ENCODE measurements at regions not wholly inside any gene's neighbourhood (a gene's known extent, or its start where the extent isn't known, plus 50 kb on each side); places are given as distances from the start of the nearest gene placed in this dataset.

DNA sequence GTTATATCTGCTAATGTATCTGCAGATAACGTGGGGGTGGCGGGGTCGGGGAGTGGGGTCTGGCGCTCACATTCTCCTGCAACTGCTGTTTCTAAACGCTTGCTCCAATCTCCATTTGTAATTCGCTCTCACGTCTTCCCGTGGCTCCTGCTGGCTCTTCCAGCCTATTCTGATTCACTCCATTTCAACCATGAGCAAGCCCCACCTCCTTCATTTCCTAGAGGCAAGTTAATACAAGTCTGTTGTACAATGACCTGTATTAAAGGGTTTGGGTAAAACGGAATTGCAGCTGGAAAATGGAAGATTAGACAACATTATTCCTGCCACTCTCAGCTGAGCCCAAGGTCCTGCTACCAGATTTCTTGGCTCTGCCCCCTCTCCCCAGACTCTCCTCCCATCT is 132.3 kb downstream of the CSNK2A3 start:
- H3K4me3 ChIP-seq = no peak overlapping the region
- no peaks in the 10 kb centered on the region for H3K27me3 ChIP-seq
- no peaks in the 10 kb centered on the region for H3K9me3 ChIP-seq
- no peak overlapping the region for H3K27ac ChIP-seq
- intact Hi-C loops (cut with DNase I) = no loop called here
- no peaks in the 10 kb centered on the region for H3K36me3 ChIP-seq
- peaks cover 0 to 3% of the 10 kb centered on the region in 2 donors for H3K4me1 ChIP-seq
- TF ChIP-seq, protein P1, sequence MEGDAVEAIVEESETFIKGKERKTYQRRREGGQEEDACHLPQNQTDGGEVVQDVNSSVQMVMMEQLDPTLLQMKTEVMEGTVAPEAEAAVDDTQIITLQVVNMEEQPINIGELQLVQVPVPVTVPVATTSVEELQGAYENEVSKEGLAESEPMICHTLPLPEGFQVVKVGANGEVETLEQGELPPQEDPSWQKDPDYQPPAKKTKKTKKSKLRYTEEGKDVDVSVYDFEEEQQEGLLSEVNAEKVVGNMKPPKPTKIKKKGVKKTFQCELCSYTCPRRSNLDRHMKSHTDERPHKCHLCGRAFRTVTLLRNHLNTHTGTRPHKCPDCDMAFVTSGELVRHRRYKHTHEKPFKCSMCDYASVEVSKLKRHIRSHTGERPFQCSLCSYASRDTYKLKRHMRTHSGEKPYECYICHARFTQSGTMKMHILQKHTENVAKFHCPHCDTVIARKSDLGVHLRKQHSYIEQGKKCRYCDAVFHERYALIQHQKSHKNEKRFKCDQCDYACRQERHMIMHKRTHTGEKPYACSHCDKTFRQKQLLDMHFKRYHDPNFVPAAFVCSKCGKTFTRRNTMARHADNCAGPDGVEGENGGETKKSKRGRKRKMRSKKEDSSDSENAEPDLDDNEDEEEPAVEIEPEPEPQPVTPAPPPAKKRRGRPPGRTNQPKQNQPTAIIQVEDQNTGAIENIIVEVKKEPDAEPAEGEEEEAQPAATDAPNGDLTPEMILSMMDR (IDR thresholded peaks at IDR 0.05) = no peak
- no peak for DNase-seq (ENCODE audit: low spot score in 2 of 2)

DNA sequence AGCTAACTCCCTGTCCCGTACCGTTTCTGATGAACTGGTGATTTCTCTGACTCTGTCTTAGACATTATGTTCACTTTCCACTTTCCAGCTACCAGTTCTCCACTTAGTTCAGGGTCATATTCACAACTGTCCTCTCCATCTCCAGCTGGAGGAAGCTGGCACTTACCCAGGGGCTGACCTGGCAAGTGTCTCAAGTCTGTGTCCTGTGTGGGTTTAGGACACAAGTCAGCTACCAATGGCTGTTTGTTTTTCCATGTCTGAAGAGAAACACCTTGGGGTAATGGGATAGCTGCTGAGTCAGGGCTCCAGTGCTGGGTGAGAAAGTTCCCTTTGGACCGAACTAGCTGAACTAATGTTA is 134.4 kb downstream of the CSNK2A3 start:
- Histone ChIP-seq H3K27me3 (no peaks in the 10 kb centered on the region), H3K9me3 (no peaks in the 10 kb centered on the region), H3K36me3 (no peaks in the 10 kb centered on the region), H3K4me3 (no peak overlapping the region), H3K27ac (no peak overlapping the region), H3K4me1 (peaks cover 0 to 12% of the 10 kb centered on the region in 2 donors)
- no peak for DNase-seq (ENCODE audit: low spot score in 2 of 2)
- TF ChIP-seq, protein P1 (IDR thresholded peaks at IDR 0.05) = no peak
- intact Hi-C loops (cut with DNase I) = loop anchor here (10.0 kb wide), 1 partner anchor 54 kb away; no protein-coding TSS in a partner anchor

DNA sequence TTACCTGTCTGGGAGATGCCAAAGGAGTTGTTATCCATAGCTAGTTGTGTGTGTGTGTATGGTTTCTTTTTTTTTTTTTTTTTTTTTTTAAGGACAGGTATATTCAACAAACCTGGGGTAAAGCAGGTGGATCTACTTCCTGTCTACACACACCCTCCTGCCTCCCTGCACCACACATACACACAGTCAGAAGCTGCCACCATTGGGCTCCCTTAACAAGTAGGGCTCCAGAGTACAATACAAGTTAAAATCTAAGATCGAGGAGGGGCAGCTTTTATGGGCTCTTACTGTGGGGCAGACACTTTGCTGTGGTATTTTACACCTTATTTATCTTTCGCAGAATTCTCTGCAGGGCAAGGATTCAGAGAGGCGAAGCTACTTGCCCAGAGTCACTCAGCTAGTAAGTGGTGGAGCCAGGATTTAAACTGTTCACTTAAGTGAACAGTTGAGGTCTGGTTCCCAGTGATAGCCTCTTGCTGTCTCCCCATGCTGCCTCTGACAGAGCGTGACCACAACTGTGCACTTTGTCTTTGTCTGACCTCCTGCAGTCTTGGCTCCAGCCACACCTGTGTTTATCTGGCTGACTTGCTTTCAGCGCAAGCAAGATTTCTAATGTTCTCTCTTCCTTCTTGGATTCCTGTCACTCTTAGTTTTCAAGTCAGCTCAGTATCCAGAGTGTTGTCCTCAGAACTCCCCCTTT is 135.0 kb downstream of the CSNK2A3 start:
- H3K27me3 ChIP-seq = no peaks in the 10 kb centered on the region
- intact Hi-C loops (cut with DNase I) = loop anchor here (10.0 kb wide), 1 partner anchor 53 kb away; no protein-coding TSS in a partner anchor
- no peaks in the 10 kb centered on the region for H3K9me3 ChIP-seq
- H3K36me3 ChIP-seq = no peaks in the 10 kb centered on the region
- H3K27ac ChIP-seq = no peak overlapping the region
- peaks cover 0 to 16% of the 10 kb centered on the region in 2 donors for H3K4me1 ChIP-seq
- no peak for DNase-seq (ENCODE audit: low spot score in 2 of 2)
- H3K4me3 ChIP-seq = no peak overlapping the region
- TF ChIP-seq, protein P1 (IDR thresholded peaks at IDR 0.05) = no peak

DNA sequence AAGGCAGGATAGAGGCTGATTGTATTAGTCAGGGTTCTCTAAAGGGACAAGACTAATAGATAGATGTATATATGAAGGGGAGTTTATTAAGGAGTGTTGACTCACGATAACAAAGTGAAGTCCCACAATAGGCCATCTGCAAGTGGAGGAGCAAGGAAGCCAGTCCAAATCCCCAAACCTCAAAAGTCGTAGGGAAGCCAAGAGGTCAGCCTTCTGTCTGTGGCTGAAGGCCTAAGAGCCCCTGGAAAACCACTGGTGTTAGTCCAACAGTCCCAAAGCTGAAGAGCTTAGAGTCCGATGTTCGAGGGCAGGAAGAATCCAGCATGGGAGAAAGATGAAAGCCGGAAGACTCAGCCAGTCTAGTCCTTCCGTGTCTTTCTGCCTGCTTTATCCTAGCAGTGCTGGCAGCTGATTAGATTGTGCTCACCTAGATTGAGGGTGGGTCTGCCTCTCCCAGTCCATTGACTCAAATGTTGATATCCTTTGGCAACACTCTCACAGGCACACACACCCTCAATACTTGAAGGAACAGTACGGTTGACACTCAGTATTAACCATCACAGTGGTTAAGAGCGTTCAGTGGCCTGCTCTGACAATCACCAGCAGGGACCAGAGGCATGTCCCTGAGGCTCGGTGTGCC is 135.6 kb downstream of the CSNK2A3 start:
- H3K36me3 ChIP-seq = no peaks in the 10 kb centered on the region
- TF ChIP-seq, protein P1 (IDR thresholded peaks at IDR 0.05) = no peak
- H3K9me3 ChIP-seq = no peaks in the 10 kb centered on the region
- H3K27me3 ChIP-seq = no peaks in the 10 kb centered on the region
- no peak overlapping the region for H3K4me3 ChIP-seq
- intact Hi-C loops (cut with DNase I) = loop anchor here (10.0 kb wide), 1 partner anchor 53 kb away; no protein-coding TSS in a partner anchor
- H3K4me1 ChIP-seq = peaks cover 0 to 23% of the 10 kb centered on the region in 2 donors
- H3K27ac ChIP-seq = no peak overlapping the region
- no peak for DNase-seq (ENCODE audit: low spot score in 2 of 2)

DNA sequence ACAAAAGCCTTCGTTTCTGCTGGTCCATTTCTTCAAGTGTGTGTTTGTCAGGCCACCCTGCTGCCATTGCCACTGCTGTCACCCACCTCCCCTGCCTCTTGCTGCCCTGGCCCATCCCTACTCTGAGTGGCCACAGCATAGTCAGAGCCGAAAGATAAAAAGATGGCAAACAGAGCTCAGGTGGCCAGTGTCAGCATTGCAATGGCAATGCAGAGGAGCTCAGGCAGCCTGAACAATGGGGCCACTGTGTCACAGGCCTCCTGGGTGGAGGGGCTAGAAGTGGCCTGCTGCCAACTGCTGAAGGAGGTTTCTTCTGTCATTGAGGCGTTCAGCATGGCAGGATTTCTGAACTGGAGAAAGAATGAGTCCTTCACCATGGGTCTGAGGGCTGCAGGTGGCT is 137.1 kb downstream of the CSNK2A3 start:
- Histone ChIP-seq H3K27ac (no peak overlapping the region), H3K9me3 (no peaks in the 10 kb centered on the region), H3K4me3 (no peak overlapping the region), H3K36me3 (no peaks in the 10 kb centered on the region), H3K27me3 (no peaks in the 10 kb centered on the region), H3K4me1 (peaks cover 0 to 33% of the 10 kb centered on the region in 2 donors)
- intact Hi-C loops (cut with DNase I) = loop anchor here (10.0 kb wide), 1 partner anchor 51 kb away; no protein-coding TSS in a partner anchor
- no peak for DNase-seq (ENCODE audit: low spot score in 2 of 2)
- TF ChIP-seq, protein P1 (IDR thresholded peaks at IDR 0.05) = no peak
